ENCODE measurements at regions not wholly inside any gene's neighbourhood (a gene's known extent, or its start where the extent isn't known, plus 50 kb on each side); places are given as distances from the start of the nearest gene placed in this dataset.
"Not testable (repeated sequence)": the region's sequence is repeated elsewhere in the genome, so short reads cannot be mapped to it uniquely, and the experiment has no call there.

DNA sequence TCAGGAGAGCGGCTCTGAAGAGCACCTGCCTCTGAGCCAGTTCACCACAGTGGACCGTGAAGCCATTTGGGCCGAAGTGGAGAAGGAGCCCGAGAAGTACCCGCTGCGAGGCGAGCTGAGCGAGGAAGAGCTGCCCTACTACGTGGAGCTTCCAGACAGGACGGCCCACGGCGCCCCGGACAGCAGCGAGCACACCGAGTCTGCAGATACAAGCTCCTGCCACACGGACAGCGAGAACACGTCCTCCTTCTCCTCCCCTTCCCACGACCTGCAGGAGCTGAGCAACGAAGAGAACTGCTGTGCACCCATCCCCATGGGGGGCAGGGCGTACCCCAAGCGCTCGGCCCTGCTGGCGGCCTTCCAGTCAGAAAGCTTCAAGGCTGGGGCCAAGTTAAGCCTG, 74.9 kb upstream of the MORC3 start:
- DNase-seq (ENCODE audit: low read depth) = peak; percentile 72
- in situ Hi-C loops (cut with HindIII; ENCODE audit: low pct_unique_long_range_greater_than_20kb, low sequenced_read_pairs) = no loop called here

GRCh38 chr21:36245649-36246048, 74.3 kb upstream of the MORC3 start:
- peak; percentile 70 for DNase-seq (ENCODE audit: low read depth)
- in situ Hi-C loops (cut with HindIII; ENCODE audit: low pct_unique_long_range_greater_than_20kb, low sequenced_read_pairs) = no loop called here

- DNase-seq (ENCODE audit: low read depth) = peak; percentile 83
- in situ Hi-C loops (cut with HindIII; ENCODE audit: low pct_unique_long_range_greater_than_20kb, low sequenced_read_pairs) = no loop called here
Observed at GRCh38 chr21:36246080-36246631, 73.8 kb upstream of the MORC3 start.

DNA sequence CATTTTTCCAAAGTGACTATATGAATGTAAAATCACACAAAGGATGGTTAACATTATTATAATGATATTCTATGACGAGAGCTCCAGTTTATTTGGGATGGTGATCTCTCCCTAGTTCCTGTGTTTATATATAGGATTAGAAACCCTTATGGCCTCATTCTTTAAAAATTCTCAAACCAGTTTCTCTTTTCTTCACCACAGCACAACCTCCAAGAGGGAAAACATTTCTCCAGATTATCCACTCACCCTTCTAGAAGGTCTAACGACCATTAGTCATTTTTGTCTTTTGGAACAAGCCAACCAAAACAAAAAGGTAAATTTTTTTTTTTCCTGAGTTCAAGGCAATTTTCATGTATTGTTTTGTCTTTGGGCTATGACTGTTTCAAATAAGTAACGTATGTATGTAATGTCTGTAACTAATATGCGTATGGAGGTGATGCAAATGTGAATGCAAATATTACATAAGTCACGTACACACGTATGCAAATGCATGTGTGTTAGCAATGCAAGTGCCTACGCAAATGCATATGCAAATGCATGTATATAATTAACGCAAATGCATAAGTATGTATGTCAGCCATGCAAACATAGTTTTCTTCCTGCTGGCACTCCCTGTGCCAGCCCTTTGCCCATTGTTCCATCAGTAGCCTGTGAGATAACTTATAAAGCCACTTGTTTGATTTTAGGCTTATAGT, 72.5 kb upstream of the MORC3 start:
- in situ Hi-C loops (cut with HindIII; ENCODE audit: low pct_unique_long_range_greater_than_20kb, low sequenced_read_pairs) = no loop called here
- DNase-seq (ENCODE audit: low read depth) = peak; percentile 14

- in situ Hi-C loops (cut with HindIII; ENCODE audit: low pct_unique_long_range_greater_than_20kb, low sequenced_read_pairs) = no loop called here
- no peak for DNase-seq (ENCODE audit: low read depth)
Observed at GRCh38 chr21:36249576-36250422, 70.2 kb upstream of the MORC3 start.

DNA sequence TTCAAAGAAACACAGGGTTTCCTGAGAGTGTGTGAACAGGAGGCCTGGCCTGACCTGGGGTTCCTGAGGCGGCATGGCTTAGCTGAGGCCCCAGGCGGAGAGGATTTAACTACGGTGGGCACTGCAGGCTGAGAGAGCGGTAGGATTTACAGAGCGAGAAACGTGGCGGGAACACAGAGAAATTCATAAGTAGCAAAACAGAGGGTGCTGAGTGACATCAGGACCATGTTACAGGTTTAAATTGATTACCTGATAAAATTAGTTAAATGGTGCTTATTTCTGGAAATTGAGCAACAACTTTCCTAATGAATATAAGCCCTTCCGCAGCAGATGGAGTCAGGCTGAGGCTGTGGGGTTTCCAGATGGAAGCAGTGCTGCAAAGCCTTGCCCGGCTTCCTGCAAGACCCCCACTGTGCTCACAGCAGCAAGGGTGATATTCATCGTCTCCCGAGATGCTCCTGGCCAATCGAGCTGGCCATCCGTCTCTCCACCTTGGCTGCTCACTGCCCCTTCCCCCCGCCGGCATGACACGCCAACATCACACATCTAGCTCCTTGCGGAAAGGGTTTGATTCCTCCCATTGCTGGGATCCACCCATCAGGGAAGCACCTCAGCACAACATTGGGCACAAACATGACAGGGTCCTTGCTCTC, 69.4 kb upstream of the MORC3 start:
- DNase-seq (ENCODE audit: low read depth) = no peak
- in situ Hi-C loops (cut with HindIII; ENCODE audit: low pct_unique_long_range_greater_than_20kb, low sequenced_read_pairs) = no loop called here

DNA sequence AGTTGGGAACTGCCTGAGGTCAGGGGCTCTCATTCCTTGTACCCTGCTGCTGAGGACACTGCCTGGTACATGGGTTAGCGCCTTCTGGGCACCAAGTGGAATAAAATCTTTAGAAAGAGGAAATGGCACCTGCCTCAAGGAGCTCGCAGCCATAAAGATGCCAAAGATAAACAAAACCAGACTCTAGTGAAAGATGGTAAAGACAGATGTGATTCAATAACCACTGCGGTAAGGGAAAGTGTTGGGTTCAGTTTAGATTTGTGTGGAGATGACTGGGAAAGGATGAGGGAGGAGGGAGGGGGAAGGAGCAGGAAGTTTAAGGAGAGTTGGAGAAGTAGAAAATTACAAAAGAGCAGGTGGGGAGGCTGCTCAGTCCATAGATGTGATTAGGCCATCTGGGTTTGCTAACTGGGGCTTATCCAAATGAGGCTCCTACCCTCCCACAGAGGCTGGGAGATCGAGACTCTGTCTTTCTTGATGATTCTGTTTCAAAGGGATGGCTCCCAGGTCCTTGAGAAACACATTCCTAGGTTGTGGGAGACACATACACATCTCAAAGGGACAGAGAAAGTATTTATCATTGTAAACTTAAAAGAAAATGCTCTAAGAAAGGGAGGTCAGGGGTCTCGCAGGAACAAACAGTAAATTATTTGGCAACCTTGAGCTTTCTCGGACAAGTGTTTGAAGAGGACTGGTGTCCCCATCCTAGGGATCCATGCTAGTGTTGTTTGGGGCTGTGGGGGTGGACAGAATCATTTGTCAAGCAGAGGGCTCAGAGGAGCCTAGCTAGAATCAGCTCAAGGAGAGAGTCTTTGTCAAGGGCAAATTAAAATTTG, 65.7 kb upstream of the MORC3 start:
- in situ Hi-C loops (cut with HindIII; ENCODE audit: low pct_unique_long_range_greater_than_20kb, low sequenced_read_pairs) = no loop called here

DNA sequence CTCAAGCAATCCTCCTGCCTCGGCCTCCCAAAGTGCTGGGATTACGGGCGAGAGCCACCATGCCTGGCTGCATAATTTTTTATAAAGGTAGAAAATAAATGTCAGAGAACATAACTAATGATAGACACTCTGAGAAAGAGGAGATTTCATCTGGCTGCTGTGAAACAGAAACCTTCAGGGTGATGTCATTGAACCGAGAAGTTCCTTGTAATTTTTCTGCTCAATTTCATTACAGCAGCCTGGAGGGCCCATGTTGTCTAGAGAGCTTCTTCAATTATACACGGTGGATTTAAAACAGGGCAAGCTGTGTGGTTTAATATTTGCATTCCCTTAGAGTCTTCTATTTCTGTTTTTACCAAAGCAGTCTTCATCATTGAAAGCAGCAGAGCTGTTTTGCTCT, 64.3 kb upstream of the MORC3 start:
- in situ Hi-C loops (cut with HindIII; ENCODE audit: low pct_unique_long_range_greater_than_20kb, low sequenced_read_pairs) = no loop called here
- DNase-seq (ENCODE audit: low read depth) = no peak

More for the DNA sequence above, 65.7 kb upstream of the MORC3 start:
- DNase-seq (ENCODE audit: low read depth) = no peak

- in situ Hi-C loops (cut with HindIII; ENCODE audit: low pct_unique_long_range_greater_than_20kb, low sequenced_read_pairs) = no loop called here
- DNase-seq (ENCODE audit: low read depth) = no peak
Observed at GRCh38 chr21:36257657-36258056, 62.3 kb upstream of the MORC3 start.

- peak; percentile 66 for DNase-seq (ENCODE audit: low read depth)
- in situ Hi-C loops (cut with HindIII; ENCODE audit: low pct_unique_long_range_greater_than_20kb, low sequenced_read_pairs) = loop anchor here (10.0 kb wide), 1 partner anchor 105 kb away; no protein-coding TSS in a partner anchor
Observed at GRCh38 chr21:36260030-36260787, 59.8 kb upstream of the MORC3 start.

DNA sequence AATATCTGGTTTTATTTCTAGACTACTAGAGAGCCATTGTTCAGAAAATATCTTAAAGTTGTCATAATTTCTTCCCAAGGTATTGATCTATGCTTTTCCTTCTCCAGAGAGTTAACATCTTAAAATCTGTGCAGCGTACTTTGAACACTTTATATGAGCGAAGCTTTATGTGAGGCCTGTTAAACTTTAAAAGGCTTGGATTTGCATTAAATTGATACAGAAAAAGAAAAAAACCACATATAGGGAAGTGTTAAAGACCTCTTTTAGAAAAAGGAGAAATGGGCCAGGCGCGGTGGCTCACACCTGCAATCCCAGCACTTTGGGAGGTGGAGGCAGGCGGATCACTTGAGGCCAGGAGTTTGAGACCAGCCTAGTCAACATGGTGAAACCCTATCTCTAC, 59.2 kb upstream of the MORC3 start:
- DNase-seq (ENCODE audit: low read depth) = no peak
- in situ Hi-C loops (cut with HindIII; ENCODE audit: low pct_unique_long_range_greater_than_20kb, low sequenced_read_pairs) = loop anchor here (10.0 kb wide), 1 partner anchor 104 kb away; no protein-coding TSS in a partner anchor

DNA sequence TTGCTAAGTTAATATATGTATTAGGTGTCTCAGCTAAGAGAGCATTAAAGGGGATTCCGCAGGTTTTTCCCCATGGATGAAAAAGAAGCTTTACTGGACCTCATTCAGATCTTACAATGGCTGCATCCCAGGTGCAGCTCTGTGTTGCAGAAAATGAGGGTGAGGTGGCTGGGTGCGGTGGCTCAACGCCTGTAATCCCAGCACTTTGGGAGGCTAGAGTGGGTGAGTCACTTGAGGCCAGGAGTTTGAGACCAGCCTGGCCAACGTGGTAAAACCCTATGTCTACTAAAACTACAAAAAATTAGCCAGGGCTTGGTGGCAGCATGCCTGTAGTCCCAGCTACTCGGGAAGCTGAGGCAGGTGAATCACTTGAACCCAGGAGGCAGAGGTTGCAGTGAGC, 58.5 kb upstream of the MORC3 start:
- in situ Hi-C loops (cut with HindIII; ENCODE audit: low pct_unique_long_range_greater_than_20kb, low sequenced_read_pairs) = loop anchor here (10.0 kb wide), 1 partner anchor 103 kb away; no protein-coding TSS in a partner anchor
- no peak for DNase-seq (ENCODE audit: low read depth)

DNA sequence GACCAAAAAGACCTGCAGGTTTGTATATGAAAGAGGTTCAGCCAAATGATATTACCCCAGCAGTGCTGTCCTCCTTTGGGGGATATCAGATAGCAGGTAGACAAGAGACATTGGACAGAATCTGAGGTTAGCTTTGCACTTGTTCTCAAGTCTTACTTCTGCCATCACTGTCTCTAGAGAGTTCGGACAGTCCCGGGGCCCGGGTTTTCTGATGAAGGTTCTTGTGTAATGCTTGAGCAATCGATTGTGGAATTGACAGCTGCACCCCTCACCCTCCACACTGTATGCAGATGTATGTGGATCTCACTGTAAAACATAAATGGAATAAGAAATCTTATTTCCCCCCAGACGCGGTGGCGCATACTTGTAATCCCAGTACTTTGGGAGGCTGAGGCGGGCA, 56.2 kb upstream of the MORC3 start:
- in situ Hi-C loops (cut with HindIII; ENCODE audit: low pct_unique_long_range_greater_than_20kb, low sequenced_read_pairs) = loop anchor here (10.0 kb wide), 1 partner anchor 101 kb away; no protein-coding TSS in a partner anchor
- no peak for DNase-seq (ENCODE audit: low read depth)

DNA sequence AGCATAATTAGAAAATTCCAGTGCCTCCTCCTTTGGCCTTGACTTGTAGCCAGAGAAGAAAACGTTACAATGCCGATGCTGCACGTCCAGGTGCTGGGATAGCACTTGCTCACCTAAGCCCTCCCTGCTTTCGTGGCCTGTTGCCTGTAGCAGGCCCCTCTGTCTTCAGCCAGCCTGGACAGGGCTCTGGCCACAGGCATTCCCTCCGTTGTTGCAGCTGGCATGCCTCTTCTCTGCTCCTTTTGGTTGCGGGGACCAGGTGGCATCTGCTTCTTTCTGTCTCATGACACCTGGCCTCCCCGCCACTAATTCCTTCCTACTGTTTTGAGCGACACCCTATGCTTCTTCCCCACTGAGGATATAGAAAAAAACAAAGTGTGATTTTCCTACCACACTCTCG, 54.6 kb upstream of the MORC3 start:
- in situ Hi-C loops (cut with HindIII; ENCODE audit: low pct_unique_long_range_greater_than_20kb, low sequenced_read_pairs) = loop anchor here (10.0 kb wide), 1 partner anchor 99 kb away; no protein-coding TSS in a partner anchor
- no peak for DNase-seq (ENCODE audit: low read depth)

DNA sequence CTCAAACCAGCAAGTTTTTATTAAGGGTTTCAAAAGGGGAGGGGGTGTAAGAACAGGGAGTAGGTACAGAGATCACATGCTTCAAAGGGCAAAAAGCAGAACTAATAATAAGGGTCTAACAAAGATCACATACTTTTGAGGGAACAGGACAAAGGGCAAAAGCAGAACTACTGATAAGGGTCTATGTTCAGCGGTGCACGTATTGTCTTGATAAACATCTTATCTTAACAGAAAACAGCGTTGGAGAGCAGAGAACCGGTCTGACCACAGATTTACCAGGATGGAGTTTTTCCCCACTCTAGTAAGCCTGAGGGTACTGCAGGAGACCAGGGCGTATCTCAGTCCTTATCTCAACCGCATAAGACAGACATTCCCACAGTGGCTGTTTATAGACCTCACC, 52.2 kb upstream of the MORC3 start:
- DNase-seq (ENCODE audit: low read depth) = not testable (repeated sequence)
- in situ Hi-C loops (cut with HindIII; ENCODE audit: low pct_unique_long_range_greater_than_20kb, low sequenced_read_pairs) = loop anchor here (10.0 kb wide), 1 partner anchor 97 kb away; no protein-coding TSS in a partner anchor

DNA sequence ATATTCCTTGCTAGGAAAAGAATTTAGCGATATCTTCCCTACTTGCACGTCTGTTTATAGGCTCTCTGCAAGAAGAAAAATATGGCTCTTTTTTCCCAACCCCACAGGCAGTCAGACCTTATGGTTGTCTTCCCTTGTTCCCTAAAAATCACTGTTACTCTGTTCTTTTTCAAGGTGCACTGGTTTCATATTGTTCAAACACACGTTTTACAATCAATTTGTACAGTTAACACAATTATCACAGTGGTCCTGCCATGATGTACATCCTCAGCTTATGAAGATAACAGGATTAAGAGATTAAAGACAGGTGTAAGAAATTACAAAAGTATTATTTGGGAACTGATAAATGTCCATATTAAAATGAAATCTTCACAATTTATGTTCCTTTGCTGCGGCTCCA, 51.7 kb upstream of the MORC3 start:
- in situ Hi-C loops (cut with HindIII; ENCODE audit: low pct_unique_long_range_greater_than_20kb, low sequenced_read_pairs) = loop anchor here (10.0 kb wide), 1 partner anchor 97 kb away; no protein-coding TSS in a partner anchor
- not testable (repeated sequence) for DNase-seq (ENCODE audit: low read depth)

All from Caki2 (cell line).